Left ventricle myocardium inferior (tissue), 1 donor: ENCODE measurements at regions not wholly inside any gene's neighbourhood (a gene's known extent, or its start where the extent isn't known, plus 50 kb on each side); places are given as distances from the start of the nearest gene placed in this dataset.
A peak's percentile ranks its signal among the peaks of the same experiment; 100 is the strongest.

Experiments
- DNase-seq: peaks from one replicate; pipeline ENCODE4 v3.0.0-alpha.2; 2020
- H3K27ac ChIP-seq: fragments of 200-600 bp; replicated peaks from 2 replicates; pipeline ENCODE4 v1.8.0; 2021
- H3K27me3 ChIP-seq: fragments of 200-600 bp; 2 replicates; pipeline ENCODE4 v1.8.0; 2021; ENCODE audit warnings: low read depth
- H3K36me3 ChIP-seq: fragments of 200-600 bp; 2 replicates; pipeline ENCODE4 v1.8.0; 2021
- H3K4me1 ChIP-seq: fragments of 200-600 bp; 2 replicates; pipeline ENCODE4 v1.8.0; 2021
- H3K4me3 ChIP-seq: fragments of 200-600 bp; 2 replicates; pipeline ENCODE4 v1.8.0; 2021; ENCODE audit warnings: mild to moderate bottlenecking, moderate library complexity
- H3K9me3 ChIP-seq: fragments of 200-600 bp; replicated peaks from 2 replicates; pipeline ENCODE4 v1.8.0; 2021
- CTCF ChIP-seq: fragments of 200-600 bp; IDR thresholded peaks from 2 replicates; pipeline ENCODE4 v1.8.0; 2021; ENCODE audit warnings: antibody characterized with exemption, mild to moderate bottlenecking, borderline replicate concordance
- intact Hi-C: fragments of 100-400 bp; cut with micrococcal nuclease; formaldehyde crosslinking; loops from one replicate; pipeline ENCODE4 v1.11.0; 2022
- donor health status: DM: no; HTN: yes; CAD: no; lungs with severe emphysema.

- Histone ChIP-seq H3K36me3 (no peaks in the 10 kb centered on the region), H3K27ac (peak overlapping the region; percentile 36), H3K4me3 (no peak overlapping the region), H3K9me3 (no peaks in the 10 kb centered on the region), H3K4me1 (peaks cover 8% of the 10 kb centered on the region), H3K27me3 (no peaks in the 10 kb centered on the region)
- TF ChIP-seq CTCF = no peak
- DNase-seq = no peak
- intact Hi-C loops = no loop called here
Measured at GRCh38 chrX:96430756-96431455, 253.7 kb upstream of the DIAPH2 start.

GRCh38 chrX:96432647-96433046 lies 252.0 kb upstream of the DIAPH2 start:
- Histone ChIP-seq H3K27me3 (no peaks in the 10 kb centered on the region), H3K9me3 (no peaks in the 10 kb centered on the region), H3K4me1 (peaks cover 13% of the 10 kb centered on the region), H3K27ac (no peak overlapping the region), H3K36me3 (no peaks in the 10 kb centered on the region), H3K4me3 (no peak overlapping the region)
- DNase-seq = no peak
- no peak for TF ChIP-seq CTCF
- intact Hi-C loops = no loop called here

GRCh38 chrX:96433409-96434077 lies 251.1 kb upstream of the DIAPH2 start:
- H3K4me1 ChIP-seq = peaks cover 13% of the 10 kb centered on the region
- no peaks in the 10 kb centered on the region for H3K9me3 ChIP-seq
- H3K27ac ChIP-seq = peak overlapping the region; percentile 8
- TF ChIP-seq CTCF = no peak
- H3K27me3 ChIP-seq = no peaks in the 10 kb centered on the region
- H3K36me3 ChIP-seq = no peaks in the 10 kb centered on the region
- no peak overlapping the region for H3K4me3 ChIP-seq
- DNase-seq = no peak
- intact Hi-C loops = no loop called here

GRCh38 chrX:96435378-96436035 lies 249.1 kb upstream of the DIAPH2 start:
- H3K4me1 ChIP-seq = peaks cover 13% of the 10 kb centered on the region
- DNase-seq = no peak
- H3K9me3 ChIP-seq = no peaks in the 10 kb centered on the region
- H3K27ac ChIP-seq = no peak overlapping the region
- no peaks in the 10 kb centered on the region for H3K36me3 ChIP-seq
- no peaks in the 10 kb centered on the region for H3K27me3 ChIP-seq
- intact Hi-C loops = no loop called here
- H3K4me3 ChIP-seq = no peak overlapping the region
- TF ChIP-seq CTCF = no peak

- H3K4me3 ChIP-seq = no peak overlapping the region
- no peaks in the 10 kb centered on the region for H3K27me3 ChIP-seq
- H3K4me1 ChIP-seq = peaks cover 9% of the 10 kb centered on the region
- TF ChIP-seq CTCF = no peak
- no peaks in the 10 kb centered on the region for H3K9me3 ChIP-seq
- H3K27ac ChIP-seq = no peak overlapping the region
- DNase-seq = no peak
- no peaks in the 10 kb centered on the region for H3K36me3 ChIP-seq
- intact Hi-C loops = no loop called here
Measured at GRCh38 chrX:96436105-96436504, 248.5 kb upstream of the DIAPH2 start.
